H1 (cell line): ENCODE measurements at regions not wholly inside any gene's neighbourhood (a gene's known extent, or its start where the extent isn't known, plus 50 kb on each side); places are given as distances from the start of the nearest gene placed in this dataset.

Source experiments
- CTCF ChIA-PET: fragments of 300-600 bp; sonication (Branson Sonifier 250); formaldehyde crosslinking; loops from one replicate; lab custom pipeline; 2021; ENCODE audit not compliant: partially characterized antibody; lab: Charles Lee
- POLR2A ChIA-PET: fragments of 300-600 bp; sonication (Branson Sonifier 250); formaldehyde crosslinking; loops from one replicate; lab custom pipeline; 2021; ENCODE audit warnings: inconsistent platforms; ENCODE audit not compliant: partially characterized antibody; lab: Charles Lee
- DNase-seq, 2 experiments: peaks; one replicate each; pipeline versions ENCODE4 v3.0.0 to v3.0.0-alpha.2; 2010 to 2022; ENCODE audit warnings: low spot score in 2 of 2, low read depth in 1 of 2, mixed read lengths in 1 of 2
- FAIRE-seq: peaks from 2 replicates; lab custom pipeline; 2011; peaks lifted over from hg19 to GRCh38; lab: Jason Lieb, UNC
- H2AFZ ChIP-seq: 2 replicates; pipeline ENCODE4 v1.8.1; 2012; ENCODE audit warnings: low read length, inconsistent platforms
- H2AK5ac ChIP-seq: 2 replicates; pipeline ENCODE4 v1.6.1; 2013; ENCODE audit warnings: low read depth, low read length
- H2BK120ac ChIP-seq: replicated peaks from 2 replicates; pipeline ENCODE3; 2013; ENCODE audit warnings: low read depth, low read length, inconsistent platforms
- H2BK12ac ChIP-seq: 2 replicates; pipeline ENCODE4 v1.6.1; 2013; ENCODE audit warnings: low read depth, low read length
- H2BK15ac ChIP-seq: 2 replicates; pipeline ENCODE4 v1.6.1; 2013; ENCODE audit warnings: low read length
- H2BK20ac ChIP-seq: 2 replicates; pipeline ENCODE4 v1.6.1; 2013; ENCODE audit warnings: low read length
- H2BK5ac ChIP-seq: 2 replicates; pipeline ENCODE4 v1.6.1; 2013; ENCODE audit warnings: low read depth, low read length
- H3K14ac ChIP-seq: 2 replicates; pipeline ENCODE4 v1.6.1; 2013; ENCODE audit warnings: inconsistent platforms; ENCODE audit not compliant: insufficient read length
- H3K18ac ChIP-seq: 2 replicates; pipeline ENCODE4 v1.6.1; 2013; ENCODE audit warnings: low read length; ENCODE audit errors: extremely low read depth
- H3K23ac ChIP-seq: 2 replicates; pipeline ENCODE4 v1.6.1; 2013; ENCODE audit warnings: inconsistent platforms; ENCODE audit not compliant: insufficient read length
- H3K23me2 ChIP-seq: 2 replicates; pipeline ENCODE4 v1.6.1; 2013; ENCODE audit warnings: low read depth, low read length
- H3K27ac ChIP-seq: 2 replicates; pipeline ENCODE4 v1.6.1; 2011; ENCODE audit warnings: low read depth, low read length, inconsistent platforms
- H3K27me3 ChIP-seq, 4 experiments: replicated peaks in 1 of 4; 1 replicate in 1 of 4; 2 replicates in 3 of 4; pipeline versions ENCODE4 v1.6.1 to v1.8.1; 2011 to 2013; ENCODE audit warnings: low read length in 3 of 4, mild to moderate bottlenecking in 3 of 4, inconsistent platforms in 2 of 4, mixed read lengths in 2 of 4, moderate library complexity in 1 of 4; ENCODE audit not compliant: control insufficient read depth in 3 of 4, insufficient read depth in 3 of 4; ENCODE audit errors: extremely low read depth in 1 of 4
- H3K36me3 ChIP-seq, 4 experiments: 2 replicates each; pipeline versions ENCODE4 v1.6.1 to v1.8.1; 2011 to 2013; ENCODE audit warnings: mild to moderate bottlenecking in 4 of 4, low read length in 3 of 4, moderate library complexity in 2 of 4, control low read depth in 1 of 4, inconsistent platforms in 1 of 4; ENCODE audit not compliant: insufficient read depth in 4 of 4, control insufficient read depth in 2 of 4
- H3K4ac ChIP-seq: replicated peaks from 2 replicates; pipeline ENCODE3; 2013; ENCODE audit warnings: low read length, low read depth, mixed read lengths, inconsistent platforms; ENCODE audit not compliant: insufficient read length
- H3K4me1 ChIP-seq, 4 experiments: replicated peaks in 1 of 4; 1 replicate in 1 of 4; 2 replicates in 3 of 4; pipeline versions ENCODE4 v1.6.1 to v1.8.1; 2011 to 2013; ENCODE audit warnings: low read length in 3 of 4, inconsistent platforms in 2 of 4, mixed read lengths in 1 of 4; ENCODE audit not compliant: insufficient read depth in 4 of 4, control insufficient read depth in 3 of 4
- H3K4me2 ChIP-seq, 2 experiments: 2 replicates each; pipeline versions ENCODE4 v1.6.1 to v1.8.1; 2011 to 2013; ENCODE audit warnings: low read depth in 2 of 2, low read length in 2 of 2, control low read depth in 1 of 2, inconsistent platforms in 1 of 2, mild to moderate bottlenecking in 1 of 2; ENCODE audit not compliant: insufficient read depth in 1 of 2
- H3K4me3 ChIP-seq, 4 experiments: fragments of 200-600, 300-600 bp in 1 of 4; sonication (generic), shearing (Covaris generic), sonication (Bioruptor Twin) in 1 of 4; 2 replicates each; pipeline versions ENCODE4 v1.5.1 to v1.8.1; 2011 to 2016; ENCODE audit warnings: low read length in 4 of 4, low read depth in 3 of 4, control low read depth in 2 of 4, inconsistent platforms in 2 of 4, mild to moderate bottlenecking in 2 of 4, mixed read lengths in 1 of 4, moderate library complexity in 1 of 4; ENCODE audit not compliant: insufficient read depth in 2 of 4; ENCODE audit errors: extremely low read depth in 1 of 4
- H3K56ac ChIP-seq: replicated peaks from 2 replicates; pipeline ENCODE3; 2013; ENCODE audit warnings: low read depth, mild to moderate bottlenecking, mixed read lengths, low read length, inconsistent platforms; ENCODE audit not compliant: insufficient read length
- H3K79me1 ChIP-seq: 2 replicates; pipeline ENCODE4 v1.6.1; 2013; ENCODE audit warnings: low read depth, low read length, control low read depth
- H3K79me2 ChIP-seq, 2 experiments: 2 replicates each; pipeline versions ENCODE4 v1.6.1 to v1.8.1; 2012 to 2013; ENCODE audit warnings: low read length in 2 of 2, mild to moderate bottlenecking in 2 of 2, inconsistent platforms in 1 of 2; ENCODE audit not compliant: insufficient read depth in 2 of 2, control insufficient read depth in 1 of 2
- H3K9ac ChIP-seq, 4 experiments: replicated peaks in 1 of 4; 1 replicate in 1 of 4; 2 replicates in 3 of 4; pipeline versions ENCODE4 v1.6.1 to v1.8.1; 2011 to 2013; ENCODE audit warnings: low read depth in 3 of 4, low read length in 3 of 4, control low read depth in 2 of 4, mild to moderate bottlenecking in 2 of 4, moderate library complexity in 2 of 4, inconsistent platforms in 1 of 4; ENCODE audit errors: extremely low read depth in 1 of 4
- H3K9me3 ChIP-seq, 2 experiments: 2 replicates each; pipeline versions ENCODE4 v1.6.1 to v1.8.1; 2012 to 2013; ENCODE audit warnings: mild to moderate bottlenecking in 2 of 2, moderate library complexity in 2 of 2, control low read depth in 1 of 2, inconsistent platforms in 1 of 2, low read depth in 1 of 2, low read length in 1 of 2, mixed read lengths in 1 of 2; ENCODE audit not compliant: insufficient read depth in 2 of 2
- H4K20me1 ChIP-seq, 2 experiments: replicated peaks in 1 of 2; 2 replicates each; pipeline versions ENCODE3 to v1.8.1; 2011 to 2013; ENCODE audit warnings: inconsistent platforms in 2 of 2, low read length in 2 of 2, mild to moderate bottlenecking in 1 of 2; ENCODE audit not compliant: insufficient read depth in 2 of 2, control insufficient read depth in 1 of 2
- H4K5ac ChIP-seq: 2 replicates; pipeline ENCODE4 v1.6.1; 2013; ENCODE audit warnings: low read length, low read depth, mixed read lengths, inconsistent platforms; ENCODE audit not compliant: insufficient read length
- H4K8ac ChIP-seq: 2 replicates; pipeline ENCODE4 v1.8.0; 2013; ENCODE audit warnings: mild to moderate bottlenecking, moderate library complexity, low read length, inconsistent platforms; ENCODE audit not compliant: insufficient read depth; ENCODE audit errors: extremely low read depth
- H4K91ac ChIP-seq: replicated peaks from 2 replicates; pipeline ENCODE3; 2013; ENCODE audit warnings: low read length, mixed read lengths, inconsistent platforms; ENCODE audit not compliant: insufficient read length
- BACH1 ChIP-seq: IDR thresholded peaks from 2 replicates; pipeline ENCODE4 v1.6.1; 2012; ENCODE audit warnings: low read length, improper control_type of control experiment
- BCL11A ChIP-seq, 2 experiments: IDR thresholded peaks; one replicate each; pipeline ENCODE4 v1.6.1; 2011; ENCODE audit warnings: low read depth in 2 of 2, low read length in 2 of 2, mild to moderate bottlenecking in 2 of 2
- CBX5 ChIP-seq: fragments of 300-800, 300-1000 bp; sonication (generic); IDR thresholded peaks from 2 replicates; pipeline ENCODE4 v1.7.1; 2016; ENCODE audit warnings: antibody characterized with exemption, low read length, low read depth
- EZH2 ChIP-seq: fragments of 200-600 bp; sonication (generic); IDR thresholded peaks from 2 replicates; pipeline ENCODE4 v1.7.1; 2012; ENCODE audit warnings: low read depth, mild to moderate bottlenecking, moderate library complexity, low read length, inconsistent platforms; ENCODE audit not compliant: severe bottlenecking
- HDAC6 ChIP-seq: IDR thresholded peaks from one replicate; pipeline ENCODE4 v1.7.1; 2012; ENCODE audit warnings: low read depth, mild to moderate bottlenecking, inconsistent platforms, low read length, moderate library complexity
- JUND ChIP-seq: IDR thresholded peaks from 2 replicates; pipeline ENCODE4 v1.6.1; 2011; ENCODE audit warnings: mild to moderate bottlenecking, improper control_type of control experiment, low read length
- RBBP5 ChIP-seq: IDR thresholded peaks from 2 replicates; pipeline ENCODE4 v1.7.1; 2012; ENCODE audit warnings: low read depth, mild to moderate bottlenecking, inconsistent platforms, low read length, moderate library complexity, borderline replicate concordance
- RFX5 ChIP-seq: IDR thresholded peaks from 2 replicates; pipeline ENCODE4 v1.6.1; 2011; ENCODE audit warnings: low read depth, low read length, improper control_type of control experiment, borderline replicate concordance
- RNF2 ChIP-seq: fragments of 200-900, 300-1000 bp; sonication (generic); IDR thresholded peaks from 2 replicates; pipeline ENCODE4 v1.7.1; 2016; ENCODE audit warnings: borderline replicate concordance, low read depth, mild to moderate bottlenecking, antibody characterized with exemption, low read length; ENCODE audit not compliant: poor library complexity, severe bottlenecking; ENCODE audit errors: missing control alignments
- SIRT6 ChIP-seq: IDR thresholded peaks from one replicate; pipeline ENCODE4 v1.7.1; 2012; ENCODE audit warnings: low read length, inconsistent platforms
- SP2 ChIP-seq: IDR thresholded peaks from 2 replicates; pipeline ENCODE4 v1.6.1; 2012; ENCODE audit warnings: mild to moderate bottlenecking, low read length, inconsistent platforms
- TAF1 ChIP-seq: IDR thresholded peaks from 2 replicates; pipeline ENCODE4 v1.6.1; 2011; ENCODE audit warnings: mild to moderate bottlenecking, low read depth, low read length
- TCF12 ChIP-seq: IDR thresholded peaks from 2 replicates; pipeline ENCODE4 v1.6.1; 2011; ENCODE audit warnings: low read depth, mild to moderate bottlenecking, low read length
- WGBS, 2 experiments: shearing (Covaris generic) in 1 of 2; methylation state at CpG; one replicate each; pipeline versions ENCODE4 v1.1.6 to v1.1.7; 2013 to 2015; ENCODE audit warnings: low lambda C conversion rate in 2 of 2, mixed read lengths in 2 of 2, inconsistent platforms in 1 of 2, low coverage in 1 of 2, missing lambda C conversion rate in 1 of 2; ENCODE audit not compliant: insufficient replicate concordance in 2 of 2, insufficient coverage in 1 of 2, insufficient read length in 1 of 2; ENCODE audit errors: extremely low coverage in 1 of 2, missing lambda C conversion rate in 1 of 2; 5-methylcytosine and 5-hydroxymethylcytosine counted together
- TF ChIP-seq, protein P1 (sequence below): IDR thresholded peaks from 2 replicates; pipeline ENCODE4 v1.6.1; 2011; ENCODE audit warnings: low read length, improper control_type of control experiment

DNA sequence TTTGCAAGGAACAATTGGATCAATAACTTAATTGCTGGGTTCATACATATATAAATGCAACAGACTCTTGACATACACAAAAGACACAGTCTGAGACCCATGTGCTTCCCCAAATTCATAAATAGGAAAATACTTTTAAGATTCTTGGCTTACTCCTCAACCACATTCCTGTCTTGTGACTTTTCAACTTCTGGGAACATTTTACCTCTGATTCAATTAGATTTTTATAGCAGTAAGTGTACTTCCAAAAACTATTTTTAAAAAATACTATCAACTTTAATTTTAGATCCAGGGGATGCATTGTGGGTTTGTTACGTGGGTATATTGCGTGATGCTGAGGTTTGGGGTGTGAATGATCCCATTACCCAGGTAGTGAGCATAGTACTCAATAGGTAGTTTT is 406.7 kb downstream of the RPS6KC1 start:
- WGBS, 2 experiments, result 82% methylated on average over 2 of the region's 2 CpGs; no CpG with 5 or more reads in 1 of the 2 experiments
- CTCF ChIA-PET, result no interaction called here
- no peak for FAIRE-seq

More for the DNA sequence above, 406.7 kb downstream of the RPS6KC1 start:
- Histone ChIP-seq H4K91ac (no peak overlapping the region), H3K79me2 (no peaks in the 10 kb centered on the region), H3K4ac (no peak overlapping the region), H3K9me3 (no peaks in the 10 kb centered on the region), H2BK20ac (no peak overlapping the region), H2AK5ac (no peak overlapping the region), H3K56ac (no peak overlapping the region), H2BK15ac (no peak overlapping the region), H3K14ac (no peak overlapping the region), H4K20me1 (no peaks in the 10 kb centered on the region), H3K23ac (no peak overlapping the region), H3K23me2 (no peaks in the 10 kb centered on the region), H3K27me3 (no peaks in the 10 kb centered on the region), H4K8ac (no peak overlapping the region), H2BK120ac (no peak overlapping the region), H4K5ac (no peak overlapping the region), H2AFZ (no peak overlapping the region), H3K27ac (no peak overlapping the region), H3K36me3 (no peaks in the 10 kb centered on the region), H3K4me1 (no peaks in the 10 kb centered on the region), H3K4me2 (no peak overlapping the region), H2BK12ac (no peak overlapping the region), H3K4me3 (no peak overlapping the region), H3K79me1 (no peaks in the 10 kb centered on the region), H3K9ac (no peak overlapping the region), H3K18ac (no peak overlapping the region), H2BK5ac (no peak overlapping the region)
- POLR2A ChIA-PET, result no interaction called here
- TF ChIP-seq SP2 (no peak), RBBP5 (no peak), CBX5 (no peak), TCF12 (no peak), HDAC6 (no peak), EZH2 (no peak), RNF2 (no peak), BCL11A (IDR thresholded peaks at IDR 0.05; ENCODE audit: low read depth in 2 of 2, low read length in 2 of 2) (no peak), RFX5 (no peak), TAF1 (no peak), JUND (no peak), SIRT6 (no peak), BACH1 (no peak)
- TF ChIP-seq, protein P1, sequence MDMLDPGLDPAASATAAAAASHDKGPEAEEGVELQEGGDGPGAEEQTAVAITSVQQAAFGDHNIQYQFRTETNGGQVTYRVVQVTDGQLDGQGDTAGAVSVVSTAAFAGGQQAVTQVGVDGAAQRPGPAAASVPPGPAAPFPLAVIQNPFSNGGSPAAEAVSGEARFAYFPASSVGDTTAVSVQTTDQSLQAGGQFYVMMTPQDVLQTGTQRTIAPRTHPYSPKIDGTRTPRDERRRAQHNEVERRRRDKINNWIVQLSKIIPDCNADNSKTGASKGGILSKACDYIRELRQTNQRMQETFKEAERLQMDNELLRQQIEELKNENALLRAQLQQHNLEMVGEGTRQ, result no peak
- DNase-seq, result no peak
